ENCODE measurements at regions not wholly inside any gene's neighbourhood (a gene's known extent, or its start where the extent isn't known, plus 50 kb on each side); places are given as distances from the start of the nearest gene placed in this dataset.

GRCh38 chr13:65756071-65756671 lies 1474.0 kb downstream of the PCDH9 start (continued):
- TF ChIP-seq CTCF (IDR thresholded peaks at IDR 0.05 in 2 of 3, conservative IDR thresholded peaks at IDR 0.05 in 1 of 3; ENCODE audit: borderline replicate concordance in 1 of 3, insufficient read depth in 1 of 3, low read depth in 2 of 3, low read length in 2 of 3) (no peak), RAD21 (IDR thresholded peaks at IDR 0.05; ENCODE audit: low read depth) (no peak)

- ChIA-PET CTCF (no interaction called here), POLR2A (no interaction called here), RAD21 (ENCODE audit: low non-redundant PET in 1 of 2, low total read pairs in 2 of 2, uncharacterized antibody in 2 of 2, unreplicated experiment in 2 of 2) (no interaction called here)
- Histone ChIP-seq H3K9ac (ENCODE audit: low read length) (no peak overlapping the region), H3K4me2 (ENCODE audit: low read length) (no peak overlapping the region), H3K9me3 (ENCODE audit: control insufficient read depth in 1 of 2, insufficient read depth in 1 of 2, low read depth in 1 of 2, low read length in 2 of 2) (no peaks in the 10 kb centered on the region), H3K27ac (ENCODE audit: low read depth, low read length) (no peak overlapping the region), H3K27me3 (ENCODE audit: insufficient read depth, low read length) (no peaks in the 10 kb centered on the region), H2AFZ (ENCODE audit: low read depth, low read length, poor library complexity, severe bottlenecking) (no peak overlapping the region), H3K36me3 (ENCODE audit: control insufficient read depth in 1 of 2, insufficient read depth in 2 of 2, low read length in 2 of 2) (no peaks in the 10 kb centered on the region), H3K4me1 (ENCODE audit: control insufficient read depth in 1 of 2, insufficient read depth in 2 of 2, low read length in 2 of 2) (no peaks in the 10 kb centered on the region), H3K9me2 (ENCODE audit: insufficient read depth) (no peaks in the 10 kb centered on the region), H3K4me3 (replicated peaks in 1 of 2; ENCODE audit: low read depth in 1 of 2, low read length in 2 of 2) (no peak overlapping the region), H3K79me2 (ENCODE audit: insufficient read depth, low read length) (no peaks in the 10 kb centered on the region), H4K20me1 (ENCODE audit: insufficient read depth) (no peaks in the 10 kb centered on the region)
- ATAC-seq = no peak
- no peak for DNase-seq (ENCODE audit: low read depth, low spot score)
- no peak for TF ChIP-seq JUND (IDR thresholded peaks at IDR 0.05)
- no peak for TF ChIP-seq CEBPB (IDR thresholded peaks at IDR 0.05; ENCODE audit: low read depth)
- TF ChIP-seq ATF3 (IDR thresholded peaks at IDR 0.05) = no peak
- no peak for TF ChIP-seq POLR2A (IDR thresholded peaks at IDR 0.05; ENCODE audit: borderline replicate concordance, extremely low read depth, insufficient read depth, insufficient read length)
- TF ChIP-seq SIN3A (IDR thresholded peaks at IDR 0.05; ENCODE audit: low read depth) = no peak
- TF ChIP-seq POLR2AphosphoS5 (IDR thresholded peaks at IDR 0.05; ENCODE audit: low read depth, low read length) = no peak
- TF ChIP-seq EZH2 (IDR thresholded peaks at IDR 0.05) = no peak
- TF ChIP-seq SRF (IDR thresholded peaks at IDR 0.05; ENCODE audit: low read depth) = no peak
- no peak for TF ChIP-seq TCF7L2 (IDR thresholded peaks at IDR 0.05; ENCODE audit: borderline replicate concordance, extremely low read depth, insufficient read depth, insufficient read length)
- no peak for TF ChIP-seq ZFX (IDR thresholded peaks at IDR 0.05)
- no peak for TF ChIP-seq ZBTB33 (IDR thresholded peaks at IDR 0.05; ENCODE audit: extremely low read depth, insufficient replicate concordance, low read length)
- TF ChIP-seq CTCF (IDR thresholded peaks at IDR 0.05 in 2 of 3, conservative IDR thresholded peaks at IDR 0.05 in 1 of 3; ENCODE audit: borderline replicate concordance in 1 of 3, insufficient read depth in 1 of 3, low read depth in 2 of 3, low read length in 2 of 3) = no peak
- TF ChIP-seq RAD21 (IDR thresholded peaks at IDR 0.05; ENCODE audit: low read depth) = no peak
- TF ChIP-seq SP1 (IDR thresholded peaks at IDR 0.05; ENCODE audit: low read depth) = no peak
- BruUV-seq (replicated peaks) = no TSS peak
- intact Hi-C loops (cut with micrococcal nuclease) = no loop called here
These were observed 1481.9 kb downstream of the PCDH9 start for GRCh38 chr13:65748227-65748626.

All from HCT116 (cell line).